Limb (tissue), 2 donors: ENCODE measurements at regions not wholly inside any gene's neighbourhood (a gene's known extent, or its start where the extent isn't known, plus 50 kb on each side); places are given as distances from the start of the nearest gene placed in this dataset.
"Not testable (repeated sequence)": the region's sequence is repeated elsewhere in the genome, so short reads cannot be mapped to it uniquely, and the experiment has no call there.

ENCODE experiments used
- DNase-seq, 2 donors: peaks; one replicate each; pipeline ENCODE4 v3.0.0-alpha.2; 2016; ENCODE audit errors: extremely low spot score in 2 of 2

DNA sequence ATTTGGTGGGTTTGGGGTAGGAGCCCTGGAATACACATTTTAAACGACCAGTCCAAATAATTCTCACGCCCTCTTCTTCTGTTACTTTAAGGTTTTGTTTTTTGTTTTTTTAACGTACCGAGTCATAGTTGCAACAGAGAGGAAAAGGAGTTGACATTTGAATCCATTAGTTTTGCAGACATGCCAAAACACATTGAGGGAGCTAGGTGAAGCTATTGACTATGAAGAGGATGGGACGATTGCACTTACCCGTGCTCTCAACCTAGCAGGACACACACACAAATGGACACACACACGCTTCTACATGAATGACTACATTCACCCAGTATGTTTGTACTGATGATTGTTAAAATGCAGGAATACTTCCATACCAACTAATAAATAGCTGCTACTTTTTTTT is 54.3 kb upstream of the CIT start:
- no peak for DNase-seq

DNA sequence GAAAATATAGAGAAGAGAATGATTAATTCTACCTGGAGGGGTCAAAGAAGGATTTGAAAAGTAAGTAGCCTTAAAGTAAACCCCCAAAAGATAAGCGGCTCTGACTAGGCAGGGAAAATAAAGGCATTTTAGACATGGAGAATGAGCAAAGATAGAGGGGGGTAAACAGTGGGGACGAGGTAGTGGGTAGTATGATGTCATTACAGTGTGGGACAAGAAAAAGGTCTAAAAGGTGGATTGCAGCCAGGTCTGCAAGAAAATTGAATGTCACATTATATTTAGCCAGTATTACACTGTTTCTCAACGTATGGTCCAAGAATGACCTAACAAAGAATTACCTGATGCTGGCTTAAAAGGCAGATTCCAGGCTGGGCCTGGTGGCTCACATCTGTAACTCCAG is 55.8 kb upstream of the CIT start:
- no peak for DNase-seq

DNA sequence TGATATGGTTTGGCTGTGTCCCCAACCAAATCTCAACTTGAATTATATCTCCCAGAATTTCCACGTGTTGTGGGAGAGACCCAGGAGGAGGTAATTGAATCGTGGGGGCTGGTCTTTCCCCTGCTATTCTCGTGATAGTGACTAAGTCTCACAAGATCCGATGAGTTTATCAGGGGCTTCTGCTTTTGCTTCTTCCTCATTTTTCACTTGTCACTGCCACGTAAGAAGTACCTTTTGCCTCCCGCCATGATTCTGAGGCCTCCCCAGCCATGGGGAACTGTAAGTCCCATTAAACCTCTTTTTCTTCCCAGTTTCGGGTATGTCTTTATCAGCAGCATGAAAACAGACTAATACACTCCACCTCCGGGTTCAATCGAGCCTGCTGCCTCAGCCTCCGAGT is 54.3 kb upstream of the BICDL1 start:
- not testable (repeated sequence) for DNase-seq

- DNase-seq: peak in 1 of 2 donors; percentile 10
Observed at GRCh38 chr12:119936705-119937311, 52.2 kb upstream of the BICDL1 start.

- peak; percentile 57 to 76 for DNase-seq
Observed at GRCh38 chr12:119938049-119938667, 50.9 kb upstream of the BICDL1 start.
